ENCODE measurements at regions not wholly inside any gene's neighbourhood (a gene's known extent, or its start where the extent isn't known, plus 50 kb on each side); places are given as distances from the start of the nearest gene placed in this dataset.
A peak's percentile ranks its signal among the peaks of the same experiment; 100 is the strongest.
"Not testable (repeated sequence)": the region's sequence is repeated elsewhere in the genome, so short reads cannot be mapped to it uniquely, and the experiment has no call there.

DNA sequence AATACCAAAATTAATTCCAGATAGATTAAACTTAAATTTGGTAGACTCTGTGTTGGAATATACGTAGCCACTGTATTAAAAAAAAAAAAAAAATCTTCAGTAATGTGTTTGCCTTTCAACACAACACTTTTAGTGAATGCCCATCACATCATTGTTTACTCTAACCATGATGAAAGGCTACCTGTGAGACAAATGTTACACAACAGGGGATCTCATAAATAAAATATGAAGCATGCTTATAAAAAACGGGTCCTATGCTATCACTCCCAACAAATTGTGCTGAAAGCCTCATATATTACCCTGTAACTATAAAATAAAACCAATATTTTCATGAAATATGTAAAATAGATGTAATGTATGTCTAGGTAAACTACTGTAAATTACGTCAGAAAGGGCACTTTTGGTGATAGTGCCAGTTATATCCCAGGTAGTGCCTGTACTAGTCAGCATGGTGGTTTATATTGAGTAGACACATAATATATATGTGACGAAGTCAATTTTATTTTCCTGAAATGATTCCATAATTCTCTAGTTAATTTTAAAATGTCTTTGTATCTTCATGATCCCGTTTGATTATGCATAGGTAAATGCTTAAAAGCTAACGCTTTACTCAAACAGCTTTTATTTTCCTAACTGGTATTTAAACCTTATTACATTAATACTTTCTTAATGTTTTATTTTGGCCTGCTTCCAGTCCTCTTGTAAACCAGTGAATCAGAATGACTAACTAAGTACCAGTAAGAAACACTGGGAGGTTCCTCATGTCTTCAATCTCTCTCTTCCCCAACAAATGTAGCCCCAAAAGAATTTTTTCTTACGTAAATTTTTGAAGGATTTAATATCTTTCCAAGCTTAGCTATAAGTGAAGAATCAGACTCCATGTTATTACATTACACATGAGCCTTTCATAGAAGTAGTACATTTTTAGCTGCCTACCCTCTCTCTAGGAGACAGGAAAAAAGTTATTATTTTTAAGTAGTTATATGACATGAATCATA is 420.3 kb downstream of the GABRG2 start:
- DNase-seq, result peak; percentile 55

DNA sequence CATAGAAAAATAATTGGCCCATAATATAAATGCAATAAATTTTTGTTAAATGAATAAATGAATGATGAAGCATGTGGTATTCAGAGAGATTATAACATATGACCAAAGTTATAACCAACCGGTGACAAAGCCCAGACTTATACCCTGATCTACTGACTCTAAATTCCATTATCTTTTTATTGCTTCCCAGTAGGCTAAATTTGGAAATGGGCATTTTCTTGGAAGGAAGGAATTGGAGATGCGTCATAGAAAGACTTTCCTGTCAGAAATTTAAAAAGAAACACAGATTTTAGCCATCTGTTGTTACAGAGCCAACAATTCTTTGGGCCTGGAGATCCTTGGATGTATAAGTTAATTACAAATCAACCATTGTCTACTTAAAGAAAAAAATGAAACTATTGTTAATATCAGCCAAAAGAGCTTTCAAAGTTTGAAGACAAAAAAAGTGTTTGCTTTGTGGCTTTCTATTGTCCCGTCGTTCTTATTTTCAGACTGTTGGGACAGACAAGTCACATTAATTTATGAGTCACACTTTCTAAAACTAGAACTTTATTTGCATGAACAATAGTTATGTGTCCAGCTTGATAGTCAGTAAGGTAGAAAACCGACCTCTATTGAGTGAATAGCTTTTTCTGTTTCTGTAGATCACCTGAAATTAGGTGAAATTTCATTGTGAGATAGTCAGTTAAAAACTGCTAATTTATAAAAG is 428.7 kb downstream of the GABRG2 start:
- DNase-seq, result peak; percentile 54

DNA sequence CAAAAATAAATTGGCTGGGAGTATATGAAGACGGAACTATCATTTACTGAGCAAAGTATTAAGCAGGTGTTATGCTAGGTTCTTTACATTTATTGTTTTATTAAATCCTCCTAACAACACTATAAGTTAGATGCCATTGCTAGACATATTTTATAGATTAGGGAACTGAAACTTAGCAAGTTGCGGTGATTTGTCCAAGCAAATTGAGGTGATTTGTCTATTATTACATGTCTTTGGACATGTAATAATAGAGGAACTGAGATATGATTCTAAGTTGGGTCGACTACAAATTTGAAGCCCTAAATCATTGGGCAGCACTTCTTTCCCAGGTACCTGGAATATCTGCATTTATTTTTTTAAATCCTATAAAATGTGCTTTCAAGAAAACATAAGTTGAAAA is 429.9 kb downstream of the GABRG2 start:
- DNase-seq, result no peak

- no peak for DNase-seq
Measured at GRCh38 chr5:162502780-162503179, 435.2 kb downstream of the GABRG2 start.

GRCh38 chr5:162503796-162504195 is 436.2 kb downstream of the GABRG2 start:
- DNase-seq, result no peak

DNA sequence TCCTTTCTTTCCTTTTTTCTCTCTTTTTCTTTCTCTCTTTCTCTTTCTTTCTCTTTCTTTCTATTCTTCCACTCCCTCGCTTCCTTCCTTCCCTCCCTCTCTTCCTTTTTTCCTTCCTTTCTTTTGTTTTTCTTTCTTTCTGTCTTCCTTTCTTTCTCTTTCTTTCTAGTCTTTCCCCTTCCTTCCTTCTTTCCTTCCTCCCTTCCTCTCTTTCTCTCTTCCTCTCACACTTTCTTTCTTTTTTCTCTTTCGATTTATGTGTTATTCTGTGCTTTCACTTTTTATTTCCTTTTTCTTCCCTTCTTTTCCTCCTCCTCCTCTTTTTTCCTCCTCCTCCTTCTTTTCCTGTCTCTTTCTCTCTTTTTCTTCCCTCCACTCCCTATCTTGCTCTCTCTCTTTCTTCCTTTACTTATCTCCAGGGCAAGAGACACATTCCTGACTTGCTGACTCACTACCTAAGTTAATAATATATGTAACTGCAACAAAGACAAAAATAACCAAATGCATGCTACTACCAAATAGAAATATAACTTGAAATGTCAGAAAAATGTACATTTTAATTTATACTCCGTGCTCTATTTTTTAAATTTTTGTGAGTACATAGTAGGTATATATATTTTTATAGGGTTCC is 445.5 kb downstream of the GABRG2 start:
- DNase-seq, result peak; percentile 44

GRCh38 chr5:162514116-162514515 is 446.5 kb downstream of the GABRG2 start:
- peak; percentile 29 for DNase-seq

GRCh38 chr5:162520878-162521277 is 453.3 kb downstream of the GABRG2 start:
- no peak for DNase-seq

DNA sequence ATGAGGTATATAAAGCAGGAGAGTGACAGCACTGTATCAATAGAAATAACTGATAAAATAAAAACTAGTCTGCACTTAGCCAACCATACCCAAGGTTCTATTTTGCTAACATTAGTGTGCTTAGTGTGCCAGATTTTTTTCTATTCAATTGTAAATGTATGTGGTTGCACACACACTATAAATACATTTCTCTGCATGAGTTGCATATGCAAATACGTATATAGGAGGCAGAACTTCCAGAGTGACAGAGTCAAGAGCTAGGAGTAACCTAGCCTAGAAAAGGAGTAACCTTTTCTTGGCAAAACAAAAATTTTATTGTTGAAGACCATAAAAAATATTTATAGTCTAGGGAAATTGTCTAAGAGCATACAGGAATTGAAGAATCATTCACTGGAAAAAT is 461.6 kb downstream of the GABRG2 start:
- no peak for DNase-seq

- DNase-seq, result peak; percentile 3
Measured at GRCh38 chr5:162529886-162530285, 462.3 kb downstream of the GABRG2 start.

DNA sequence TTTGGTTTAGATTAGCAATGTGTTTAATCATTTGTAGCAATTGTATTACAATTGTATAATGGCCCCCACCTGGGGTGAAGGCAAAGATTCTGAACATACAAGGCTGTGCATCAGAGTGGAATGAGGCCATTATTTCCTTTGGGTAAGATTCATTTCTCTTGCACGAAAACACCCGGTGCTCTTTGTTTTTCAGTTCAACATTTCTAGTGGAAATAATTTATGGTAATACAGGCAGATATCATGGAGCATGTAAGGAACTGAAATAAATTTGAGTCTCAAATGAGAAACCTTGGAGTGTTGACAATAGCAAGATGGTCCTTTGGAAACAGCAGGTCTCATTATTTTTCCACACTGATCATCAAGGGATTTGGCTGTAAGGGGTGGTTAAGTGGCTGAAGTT is 475.9 kb downstream of the GABRG2 start:
- DNase-seq, result no peak

DNA sequence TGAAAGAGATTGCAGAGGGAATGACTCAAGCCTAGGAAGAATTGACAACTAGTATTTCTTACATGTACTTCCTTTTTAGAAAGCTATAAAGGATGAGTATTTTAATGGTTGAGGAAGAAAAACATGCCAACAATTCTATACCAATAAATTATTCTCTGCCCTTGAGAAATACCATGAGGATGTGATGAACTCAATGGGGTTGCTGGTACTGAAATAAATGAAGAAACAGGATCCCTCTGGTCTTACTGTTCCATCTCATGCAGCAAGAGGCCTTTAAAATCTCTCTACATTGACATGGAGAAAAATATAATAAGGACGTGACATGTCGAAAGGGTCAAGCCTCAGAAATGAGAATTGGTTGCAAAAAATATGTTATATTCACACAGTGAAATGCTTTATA is 477.3 kb downstream of the GABRG2 start:
- no peak for DNase-seq

GRCh38 chr5:162550236-162550635 is 482.7 kb downstream of the GABRG2 start:
- DNase-seq, result no peak

- DNase-seq, result no peak
Measured at GRCh38 chr5:162558120-162558519, 490.5 kb downstream of the GABRG2 start.

DNA sequence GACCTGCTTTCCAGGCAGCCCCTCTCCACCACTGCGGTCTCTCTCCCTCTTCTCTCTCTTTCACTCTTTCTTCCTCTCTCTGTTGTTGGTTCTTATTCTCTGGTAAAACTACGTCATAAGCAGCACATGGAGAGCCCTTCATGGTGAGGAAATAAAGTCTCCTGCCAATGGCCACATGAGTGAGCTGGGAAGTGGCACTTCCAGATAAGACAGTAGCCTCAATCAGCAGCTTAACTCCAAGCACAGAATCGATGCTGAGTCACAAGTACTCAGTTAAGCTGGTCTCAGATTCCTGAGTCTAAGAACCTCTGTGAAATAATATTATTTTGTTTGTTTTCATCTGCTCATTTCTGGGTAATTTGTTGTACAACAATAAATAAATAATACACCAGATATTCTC is 500.1 kb downstream of the GABRG2 start:
- DNase-seq, result no peak

- DNase-seq, result no peak
Measured at GRCh38 chr5:162573758-162574157, 506.2 kb downstream of the GABRG2 start.

DNA sequence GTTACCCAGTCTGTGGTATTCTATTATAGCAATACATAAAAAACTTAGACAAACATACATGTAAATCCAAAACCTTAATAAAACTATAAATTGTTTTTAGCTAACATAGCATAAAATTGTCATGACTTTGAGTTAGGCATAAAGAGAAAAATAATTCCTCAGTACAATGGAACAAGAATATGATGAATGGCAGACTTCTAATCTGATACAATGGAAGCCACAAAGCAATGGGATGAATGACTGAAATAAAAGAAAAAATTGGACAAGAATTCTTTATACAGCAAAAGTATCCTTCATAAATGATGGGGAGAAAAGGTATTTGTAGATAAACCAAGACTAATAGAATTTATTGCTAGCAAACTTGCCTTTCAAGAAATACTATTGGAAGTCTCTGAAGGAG is 524.2 kb downstream of the GABRG2 start:
- no peak for DNase-seq

DNA sequence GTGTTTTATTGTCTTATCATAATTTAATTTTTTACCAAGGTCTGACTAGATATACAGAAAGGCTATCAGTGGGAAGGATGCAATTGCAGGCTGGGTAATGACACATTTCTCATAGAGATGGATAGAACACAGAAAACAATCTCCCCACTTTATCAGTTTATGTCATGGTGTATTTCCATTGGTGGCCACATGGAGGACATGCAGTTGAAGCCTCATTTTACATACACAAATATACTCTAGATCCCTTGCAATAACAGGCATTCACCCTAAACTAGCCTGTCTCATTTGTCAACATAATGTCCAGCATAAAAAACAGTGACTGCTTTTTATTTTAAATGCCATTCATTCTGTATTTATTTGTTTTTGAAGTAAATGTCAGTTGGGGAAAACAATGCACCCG is 526.3 kb downstream of the GABRG2 start:
- DNase-seq, result no peak

- DNase-seq, result no peak
Measured at GRCh38 chr5:162603443-162604070, 536.0 kb downstream of the GABRG2 start.

- DNase-seq, result no peak
Measured at GRCh38 chr5:162607879-162608278, 540.3 kb downstream of the GABRG2 start.

DNA sequence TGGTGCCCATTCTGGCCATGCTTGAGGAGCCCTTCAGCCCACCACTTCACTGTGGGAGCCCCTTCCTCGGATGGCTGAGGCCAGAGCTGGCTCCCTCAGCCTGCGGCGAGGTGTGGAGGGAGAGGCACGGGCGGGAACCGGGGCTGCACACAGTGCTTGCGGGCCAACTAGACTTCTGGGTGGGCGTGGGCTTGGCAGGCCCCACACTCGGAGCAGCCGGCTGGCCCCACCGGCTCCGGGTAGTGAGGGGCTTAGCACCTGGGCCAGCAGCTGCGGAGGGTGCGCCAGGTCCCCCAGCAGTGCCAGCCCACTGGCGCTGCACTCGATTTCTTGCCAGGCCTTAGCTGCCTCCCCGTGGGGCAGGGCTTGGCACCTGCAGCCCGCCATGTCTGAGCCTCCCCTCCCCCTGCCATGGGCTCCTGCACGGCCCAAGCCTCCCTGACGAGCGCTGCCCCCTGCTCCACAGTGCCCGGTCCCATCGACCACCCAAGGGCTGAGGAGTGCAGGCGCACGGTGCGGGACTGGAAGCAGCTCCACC is 554.2 kb downstream of the GABRG2 start:
- DNase-seq, result not testable (repeated sequence)

GRCh38 chr5:162624110-162624509 is 556.5 kb downstream of the GABRG2 start:
- DNase-seq, result no peak

DNA sequence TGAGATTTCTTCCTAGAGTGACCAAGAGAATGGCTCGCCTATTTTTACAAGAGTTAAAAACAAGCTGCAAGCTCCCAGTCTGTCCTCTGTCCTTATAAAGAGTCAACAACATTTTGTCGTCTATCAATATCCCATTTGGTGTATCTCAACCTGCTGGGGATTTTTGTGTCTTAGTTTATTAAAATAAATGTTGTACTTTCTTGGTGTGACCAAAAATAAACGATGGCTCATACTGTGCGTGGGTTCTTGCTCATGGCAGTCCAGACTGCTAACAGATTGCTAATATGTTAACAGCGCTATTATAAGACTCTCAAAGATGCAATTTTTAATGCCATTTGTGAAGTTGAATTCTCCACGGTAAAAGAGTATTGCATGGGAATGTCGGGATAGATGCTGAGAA is 569.9 kb downstream of the GABRG2 start:
- no peak for DNase-seq

All from fibroblast of skin of back (primary cell).